OCI-LY3 (cell line): ENCODE measurements at regions not wholly inside any gene's neighbourhood (a gene's known extent, or its start where the extent isn't known, plus 50 kb on each side); places are given as distances from the start of the nearest gene placed in this dataset.

Experiments used
- H2AFZ ChIP-seq: fragments of 200-600, 300-600 bp; shearing (Covaris generic); 2 replicates; pipeline ENCODE4 v1.6.0; 2014; ENCODE audit warnings: antibody characterized with exemption, low read depth, low read length
- H3K27ac ChIP-seq: fragments of 200-600, 300-600 bp; sonication (generic); 2 replicates; pipeline ENCODE4 v1.5.1; 2014; ENCODE audit warnings: mild to moderate bottlenecking, low read length, moderate library complexity, mixed read lengths
- H3K27me3 ChIP-seq: fragments of 200-600, 300-600 bp; sonication (generic); 2 replicates; pipeline ENCODE4 v1.6.1; 2014; ENCODE audit warnings: low read depth, low read length, mixed read lengths
- H3K36me3 ChIP-seq: fragments of 200-600, 300-600 bp; sonication (generic); replicated peaks from 2 replicates; pipeline ENCODE3; 2014; ENCODE audit warnings: low read depth, low read length, mixed read lengths
- H3K4me1 ChIP-seq: fragments of 300-600, 200-600 bp; sonication (generic); 2 replicates; pipeline ENCODE4 v1.6.1; 2014; ENCODE audit warnings: low read length, mixed read lengths
- H3K4me2 ChIP-seq: fragments of 200-600, 300-600 bp; sonication (generic); 2 replicates; pipeline ENCODE4 v1.6.1; 2014; ENCODE audit warnings: low read length, mixed read lengths
- H3K4me3 ChIP-seq: fragments of 300-600, 200-600 bp; sonication (generic); 2 replicates; pipeline ENCODE4 v1.5.1; 2014; ENCODE audit warnings: antibody characterized with exemption, mild to moderate bottlenecking, low read length, moderate library complexity
- H3K79me2 ChIP-seq: fragments of 300-600, 200-600 bp; shearing (Covaris generic); 2 replicates; pipeline ENCODE4 v1.6.1; 2014; ENCODE audit warnings: mild to moderate bottlenecking, low read length, mixed read lengths
- H3K9ac ChIP-seq: fragments of 300-600, 200-600 bp; shearing (Covaris generic); 2 replicates; pipeline ENCODE4 v1.6.0; 2014; ENCODE audit warnings: mild to moderate bottlenecking, low read length, moderate library complexity
- H3K9me3 ChIP-seq: fragments of 200-600, 300-600 bp; shearing (Covaris generic); 2 replicates; pipeline ENCODE4 v1.6.1; 2014; ENCODE audit warnings: low read length, mixed read lengths; ENCODE audit not compliant: insufficient read depth
- H4K20me1 ChIP-seq: fragments of 200-600, 300-600 bp; sonication (generic); 2 replicates; pipeline ENCODE4 v1.6.1; 2016; ENCODE audit warnings: low read length, mixed read lengths; ENCODE audit not compliant: insufficient read depth
- CTCF ChIP-seq: fragments of 200-600, 300-600 bp; sonication (generic); IDR thresholded peaks from 2 replicates; pipeline ENCODE4 v1.5.1; 2014; ENCODE audit warnings: antibody characterized with exemption, low read length, low read depth
- EZH2phosphoT487 ChIP-seq: fragments of 200-600 bp; shearing (Covaris generic); IDR thresholded peaks from 2 replicates; pipeline ENCODE4 v1.6.1; 2018; ENCODE audit warnings: antibody characterized with exemption, mixed run types, low read depth

GRCh38 chr1:171420810-171421209, 64.5 kb upstream of the PRRC2C start:
- H3K27me3 ChIP-seq, result peaks cover 9% of the 10 kb centered on the region; the same call in 1 of the 2 replicates
- no peaks in the 10 kb centered on the region for H3K79me2 ChIP-seq
- H3K4me3 ChIP-seq, result no peak overlapping the region
- no peak overlapping the region for H3K4me2 ChIP-seq
- no peaks in the 10 kb centered on the region for H3K9me3 ChIP-seq
- TF ChIP-seq CTCF (no peak), EZH2phosphoT487 (no peak)
- H3K9ac ChIP-seq, result no peak overlapping the region
- H3K4me1 ChIP-seq, result no peaks in the 10 kb centered on the region
- no peak overlapping the region for H2AFZ ChIP-seq
- no peak overlapping the region for H3K27ac ChIP-seq
- H4K20me1 ChIP-seq, result no peaks in the 10 kb centered on the region
- H3K36me3 ChIP-seq, result no peaks in the 10 kb centered on the region

- no peaks in the 10 kb centered on the region for H3K36me3 ChIP-seq
- no peaks in the 10 kb centered on the region for H3K79me2 ChIP-seq
- no peak overlapping the region for H3K27ac ChIP-seq
- TF ChIP-seq CTCF, result no peak
- no peaks in the 10 kb centered on the region for H3K4me1 ChIP-seq
- no peak overlapping the region for H2AFZ ChIP-seq
- H3K4me2 ChIP-seq, result no peak overlapping the region
- no peaks in the 10 kb centered on the region for H4K20me1 ChIP-seq
- H3K27me3 ChIP-seq, result peaks cover 9% of the 10 kb centered on the region; the same call in 1 of the 2 replicates
- no peak overlapping the region for H3K9ac ChIP-seq
- no peak overlapping the region for H3K4me3 ChIP-seq
- H3K9me3 ChIP-seq, result no peaks in the 10 kb centered on the region
Measured at GRCh38 chr1:171421413-171422020, 63.8 kb upstream of the PRRC2C start.

- Histone ChIP-seq H3K36me3 (no peaks in the 10 kb centered on the region), H3K27ac (no peak overlapping the region)
Measured at GRCh38 chr1:171422511-171422910, 62.8 kb upstream of the PRRC2C start.

GRCh38 chr1:171424494-171424893, 60.8 kb upstream of the PRRC2C start:
- H3K4me3 ChIP-seq, result no peak overlapping the region
- no peak overlapping the region for H3K27ac ChIP-seq
- H3K4me1 ChIP-seq, result no peaks in the 10 kb centered on the region
- H3K9me3 ChIP-seq, result peaks cover 9% of the 10 kb centered on the region; the same call in 1 of the 2 replicates
- no peak overlapping the region for H2AFZ ChIP-seq
- no peak overlapping the region for H3K9ac ChIP-seq
- H3K36me3 ChIP-seq, result no peaks in the 10 kb centered on the region
- TF ChIP-seq EZH2phosphoT487 (no peak), CTCF (no peak)
- H3K27me3 ChIP-seq, result peaks cover 9% of the 10 kb centered on the region; the same call in 1 of the 2 replicates
- H4K20me1 ChIP-seq, result no peaks in the 10 kb centered on the region
- H3K4me2 ChIP-seq, result no peak overlapping the region
- no peaks in the 10 kb centered on the region for H3K79me2 ChIP-seq

More at GRCh38 chr1:171422511-171422910, 62.8 kb upstream of the PRRC2C start:
- H2AFZ ChIP-seq, result no peak overlapping the region
- no peaks in the 10 kb centered on the region for H4K20me1 ChIP-seq
- no peaks in the 10 kb centered on the region for H3K9me3 ChIP-seq
- no peaks in the 10 kb centered on the region for H3K79me2 ChIP-seq
- H3K27me3 ChIP-seq, result peaks cover 9% of the 10 kb centered on the region; the same call in 1 of the 2 replicates
- H3K4me2 ChIP-seq, result no peak overlapping the region
- no peak overlapping the region for H3K9ac ChIP-seq
- no peak overlapping the region for H3K4me3 ChIP-seq
- no peak for TF ChIP-seq EZH2phosphoT487
- TF ChIP-seq CTCF, result no peak
- H3K4me1 ChIP-seq, result no peaks in the 10 kb centered on the region
